K562 (cell line): ENCODE measurements at regions not wholly inside any gene's neighbourhood (a gene's known extent, or its start where the extent isn't known, plus 50 kb on each side); places are given as distances from the start of the nearest gene placed in this dataset.

ENCODE experiments used
- ATAC-seq: fragments of 200-7000 bp; cut with Tn5 transposase; 3 replicates; pipeline ENCODE4 v1.9.1; 2020; ENCODE audit warnings: moderate library complexity
- BruUV-seq: library from RNA; stranded (reverse); fragments of 400-500 nt; replicated peaks from 2 replicates; lab custom pipeline; 2021; lab: Mats Ljungman, UMichigan
- CTCF ChIA-PET: fragments of 300-600 bp; formaldehyde crosslinking; extraction: SDS; loops from one replicate; lab custom pipeline; 2021; ENCODE audit warnings: low intra/inter-chr PET ratio; lab: Yijun Ruan, JAX
- POLR2A ChIA-PET: fragments of 300-600, 350-650 bp; sonication (Branson Sonifier 250); formaldehyde crosslinking; extraction: SDS; loops from one replicate; lab custom pipeline; 2021; ENCODE audit warnings: antibody characterized with exemption, inconsistent platforms; lab: Yijun Ruan, JAX
- DNase-seq, 4 experiments: peaks; one replicate each; pipeline versions ENCODE4 v3.0.0 to v3.0.0-alpha.2; 2011 to 2018; ENCODE audit warnings: low spot score in 3 of 4, mixed read lengths in 3 of 4; ENCODE audit errors: extremely low read depth in 1 of 4
- FAIRE-seq: peaks from 2 replicates; lab custom pipeline; 2011; peaks lifted over from hg19 to GRCh38; lab: Jason Lieb, UNC
- H2AFZ ChIP-seq: 2 replicates; pipeline ENCODE4 v1.6.0; 2011; ENCODE audit warnings: low read depth, low read length, control low read depth, inconsistent platforms
- H3K27ac ChIP-seq: fragments of 200-600 bp; 3 replicates; pipeline ENCODE4 v1.8.0; 2011; ENCODE audit warnings: low read depth, mild to moderate bottlenecking, control low read depth, inconsistent platforms, low read length, moderate library complexity, mixed read lengths; ENCODE audit errors: extremely low read depth
- H3K27me3 ChIP-seq, 2 experiments: fragments of 300-600 bp in 1 of 2; 2 replicates in 1 of 2; 3 replicates in 1 of 2; pipeline versions ENCODE4 v1.6.0 to v1.8.0; 2011; ENCODE audit warnings: inconsistent platforms in 2 of 2, low read length in 2 of 2, mild to moderate bottlenecking in 1 of 2, mixed read lengths in 1 of 2, moderate library complexity in 1 of 2; ENCODE audit not compliant: control insufficient read depth in 2 of 2, insufficient read depth in 2 of 2
- H3K36me3 ChIP-seq: fragments of 300-600 bp; 3 replicates; pipeline ENCODE4 v1.8.0; 2011; ENCODE audit warnings: mild to moderate bottlenecking, low read length, inconsistent platforms; ENCODE audit not compliant: control insufficient read depth, insufficient read depth
- H3K4me1 ChIP-seq, 2 experiments: fragments of 200-600 bp in 1 of 2; replicated peaks in 1 of 2; 2 replicates in 1 of 2; 3 replicates in 1 of 2; pipeline versions ENCODE4 v1.5.1 to v1.8.0; 2011; ENCODE audit warnings: inconsistent platforms in 2 of 2, low read length in 2 of 2, mild to moderate bottlenecking in 1 of 2, mixed read lengths in 1 of 2, moderate library complexity in 1 of 2; ENCODE audit not compliant: control insufficient read depth in 2 of 2, insufficient read depth in 2 of 2
- H3K4me2 ChIP-seq: 2 replicates; pipeline ENCODE4 v1.6.1; 2011; ENCODE audit warnings: low read length, control low read depth, inconsistent platforms, mixed read lengths; ENCODE audit not compliant: insufficient read depth
- H3K4me3 ChIP-seq: fragments of 200-600 bp; sonication (generic), shearing (Covaris generic); 2 replicates; pipeline ENCODE4 v1.5.1; 2016; ENCODE audit warnings: control low read depth, inconsistent platforms
- H3K79me2 ChIP-seq: fragments of 200-600 bp; 3 replicates; pipeline ENCODE4 v1.8.0; 2011; ENCODE audit warnings: low read length, inconsistent platforms; ENCODE audit not compliant: control insufficient read depth, insufficient read depth
- H3K9ac ChIP-seq, 2 experiments: 2 replicates each; pipeline versions ENCODE4 v1.6.0 to v1.6.1; 2011; ENCODE audit warnings: low read depth in 2 of 2, low read length in 2 of 2, control low read depth in 1 of 2, inconsistent platforms in 1 of 2, mild to moderate bottlenecking in 1 of 2, mixed read lengths in 1 of 2; ENCODE audit not compliant: insufficient read depth in 1 of 2
- H3K9me1 ChIP-seq: one replicate; pipeline ENCODE4 v1.6.0; 2011; ENCODE audit warnings: inconsistent platforms, mild to moderate bottlenecking, low read length, moderate library complexity; ENCODE audit not compliant: control insufficient read depth, insufficient read depth
- H3K9me3 ChIP-seq: replicated peaks from 2 replicates; pipeline ENCODE4 v1.5.1; 2011; ENCODE audit warnings: low read depth, low read length, inconsistent platforms; ENCODE audit not compliant: control insufficient read depth, insufficient read depth
- H4K20me1 ChIP-seq: replicated peaks from 2 replicates; pipeline ENCODE4 v1.6.1; 2011; ENCODE audit warnings: low read length, inconsistent platforms, mixed read lengths; ENCODE audit not compliant: control insufficient read depth, insufficient read depth
- EZH2 ChIP-seq: IDR thresholded peaks from 2 replicates; pipeline ENCODE4 v1.6.1; 2012; ENCODE audit warnings: low read depth, mild to moderate bottlenecking, inconsistent platforms, low read length, borderline replicate concordance
- JUNB ChIP-seq: fragments of 450-650 bp; formaldehyde crosslinking; conservative IDR thresholded peaks from 2 replicates; pipeline ENCODE4 v1.4.0; 2020; ENCODE audit warnings: mild to moderate bottlenecking
- MIER1 ChIP-seq: fragments of 450-650 bp; IDR thresholded peaks from 2 replicates; pipeline ENCODE4 v1.6.1; 2016; ENCODE audit warnings: antibody characterized with exemption, mild to moderate bottlenecking, low read depth
- MYNN ChIP-seq, 2 experiments: sonication (generic); formaldehyde crosslinking in 1 of 2; IDR thresholded peaks; 2 replicates each; pipeline versions ENCODE4 v1.5.0 to v1.6.1; 2016 to 2020; ENCODE audit warnings: antibody characterized with exemption in 1 of 2, missing genetic modification reagents in 1 of 2
- NCOA2 ChIP-seq, 2 experiments: fragments of 450-650 bp; IDR thresholded peaks; 2 replicates each; pipeline ENCODE4 v1.6.1; 2018; ENCODE audit warnings: mild to moderate bottlenecking in 2 of 2, moderate library complexity in 1 of 2; ENCODE audit not compliant: partially characterized antibody in 2 of 2
- NFIC ChIP-seq: fragments of 450-650 bp; IDR thresholded peaks from 2 replicates; pipeline ENCODE4 v1.6.1; 2017; ENCODE audit warnings: mild to moderate bottlenecking, inconsistent platforms
- PCBP2 ChIP-seq: fragments of 200-400 bp; formaldehyde crosslinking; IDR thresholded peaks from 2 replicates; pipeline ENCODE4 v1.6.1; 2018; ENCODE audit warnings: low read length, low read depth, mild to moderate bottlenecking, moderate library complexity; ENCODE audit not compliant: poor library complexity, severe bottlenecking
- RBFOX2 ChIP-seq: fragments of 200-400 bp; formaldehyde crosslinking; IDR thresholded peaks from 2 replicates; pipeline ENCODE4 v1.6.1; 2017; ENCODE audit warnings: low read depth, mild to moderate bottlenecking, low read length, moderate library complexity
- ZNF444 ChIP-seq: fragments of 250-450 bp; sonication (Bioruptor Pico); IDR thresholded peaks from 2 replicates; pipeline ENCODE4 v1.4.0; 2020; ENCODE audit warnings: mild to moderate bottlenecking, moderate library complexity
- WGBS: fragments of 100-300 bp; shearing (Covaris generic); methylation state at CpG from one replicate; pipeline ENCODE4 v1.1.6; 2016; ENCODE audit warnings: low coverage, mixed read lengths; ENCODE audit not compliant: insufficient coverage; ENCODE audit errors: missing lambda C conversion rate; 5-methylcytosine and 5-hydroxymethylcytosine counted together
- in situ Hi-C: fragments of 300-500 bp; cut with MboI; formaldehyde crosslinking; loops from 4 replicates; pipeline ENCODE4 v1.15.0; 2018; ENCODE audit warnings: inconsistent platforms, mixed read lengths
- intact Hi-C: fragments of 100-400 bp; cut with micrococcal nuclease; formaldehyde crosslinking; loops from 2 replicates; pipeline ENCODE4 v1.14.2; 2022
- TF ChIP-seq, protein P1 (sequence below): sonication (generic); formaldehyde crosslinking; IDR thresholded peaks from 2 replicates; pipeline ENCODE4 v1.8.0; 2022; ENCODE audit warnings: mild to moderate bottlenecking, low read depth, missing genetic modification reagents
- TF ChIP-seq, protein P2 (sequence below): fragments of 450-650 bp; IDR thresholded peaks from 2 replicates; pipeline ENCODE4 v1.6.1; 2016
- TF ChIP-seq, protein P3 (sequence below): IDR thresholded peaks from 2 replicates; pipeline ENCODE4 v1.6.1; 2011; ENCODE audit warnings: borderline replicate concordance, low read depth, mild to moderate bottlenecking, moderate library complexity, low read length; ENCODE audit not compliant: insufficient read depth, poor library complexity, severe bottlenecking
- TF ChIP-seq, protein P4 (sequence below): fragments of 250-450 bp; sonication (Bioruptor Pico); IDR thresholded peaks from 2 replicates; pipeline ENCODE4 v1.9.0; 2021; ENCODE audit warnings: mild to moderate bottlenecking, inconsistent platforms

DNA sequence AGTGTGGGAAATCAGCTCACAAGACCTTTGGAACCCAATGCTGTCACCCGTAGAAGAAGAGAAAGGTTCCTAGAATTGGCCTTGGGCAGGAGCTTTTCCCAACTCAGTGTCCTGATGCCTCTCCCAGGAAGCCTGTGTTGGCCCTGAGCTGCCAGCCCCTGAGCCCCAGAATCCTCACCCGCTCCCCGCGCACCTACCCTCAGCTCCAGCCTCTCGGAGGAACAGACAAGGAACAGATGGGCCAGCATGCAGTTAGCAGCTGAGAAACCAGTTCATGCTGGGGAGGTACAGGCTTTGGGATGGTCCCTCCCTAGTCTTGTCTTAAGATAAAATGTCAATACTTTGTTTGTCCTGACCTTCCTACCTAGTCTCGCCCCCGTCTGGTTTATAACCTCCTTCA lies 121.9 kb upstream of the CDH4 start:
- ATAC-seq (no peak), FAIRE-seq (no peak), DNase-seq (no peak)
- H3K27me3 ChIP-seq = peaks cover 0 to 19% of the 10 kb centered on the region in 2 experiments; a peak in 2 of 5 replicates
- H3K9me1 ChIP-seq = no peaks in the 10 kb centered on the region
- H3K4me2 ChIP-seq = no peak overlapping the region
- CTCF ChIA-PET = no interaction called here
- no peaks in the 10 kb centered on the region for H4K20me1 ChIP-seq
- no TSS peak for BruUV-seq
- no peak overlapping the region for H2AFZ ChIP-seq
- intact Hi-C loops = no loop called here
- H3K79me2 ChIP-seq = no peaks in the 10 kb centered on the region
- no peak overlapping the region for H3K27ac ChIP-seq
- H3K4me3 ChIP-seq = no peak overlapping the region
- no peaks in the 10 kb centered on the region for H3K36me3 ChIP-seq
- H3K9me3 ChIP-seq = no peaks in the 10 kb centered on the region
- POLR2A ChIA-PET = interaction anchor here (1.2 kb wide), 1 partner anchor 9 kb away, joined by 3 read pairs; no protein-coding TSS in a partner anchor
- in situ Hi-C loops = no loop called here
- H3K4me1 ChIP-seq = no peaks in the 10 kb centered on the region
- no peak overlapping the region for H3K9ac ChIP-seq
- WGBS = 2% methylated on average over 7 of the region's 7 CpGs
- TF ChIP-seq RBFOX2 (no peak), MYNN (IDR thresholded peaks at IDR 0.05) (no peak), MYNN (CRISPR knock-in tag; IDR thresholded peaks at IDR 0.05) (no peak), NCOA2 (IDR thresholded peaks at IDR 0.05; ENCODE audit: partially characterized antibody in 2 of 2) (no peak), ZNF444 (CRISPR knock-in tag) (no peak), EZH2 (no peak), MIER1 (no peak), PCBP2 (no peak), JUNB (CRISPR knock-in tag) (no peak), NFIC (no peak)
- TF ChIP-seq, protein P1, sequence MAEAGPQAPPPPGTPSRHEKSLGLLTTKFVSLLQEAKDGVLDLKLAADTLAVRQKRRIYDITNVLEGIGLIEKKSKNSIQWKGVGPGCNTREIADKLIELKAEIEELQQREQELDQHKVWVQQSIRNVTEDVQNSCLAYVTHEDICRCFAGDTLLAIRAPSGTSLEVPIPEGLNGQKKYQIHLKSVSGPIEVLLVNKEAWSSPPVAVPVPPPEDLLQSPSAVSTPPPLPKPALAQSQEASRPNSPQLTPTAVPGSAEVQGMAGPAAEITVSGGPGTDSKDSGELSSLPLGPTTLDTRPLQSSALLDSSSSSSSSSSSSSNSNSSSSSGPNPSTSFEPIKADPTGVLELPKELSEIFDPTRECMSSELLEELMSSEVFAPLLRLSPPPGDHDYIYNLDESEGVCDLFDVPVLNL (CRISPR knock-in tag) = no peak
- TF ChIP-seq, protein P2, sequence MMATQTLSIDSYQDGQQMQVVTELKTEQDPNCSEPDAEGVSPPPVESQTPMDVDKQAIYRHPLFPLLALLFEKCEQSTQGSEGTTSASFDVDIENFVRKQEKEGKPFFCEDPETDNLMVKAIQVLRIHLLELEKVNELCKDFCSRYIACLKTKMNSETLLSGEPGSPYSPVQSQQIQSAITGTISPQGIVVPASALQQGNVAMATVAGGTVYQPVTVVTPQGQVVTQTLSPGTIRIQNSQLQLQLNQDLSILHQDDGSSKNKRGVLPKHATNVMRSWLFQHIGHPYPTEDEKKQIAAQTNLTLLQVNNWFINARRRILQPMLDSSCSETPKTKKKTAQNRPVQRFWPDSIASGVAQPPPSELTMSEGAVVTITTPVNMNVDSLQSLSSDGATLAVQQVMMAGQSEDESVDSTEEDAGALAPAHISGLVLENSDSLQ = no peak
- TF ChIP-seq, protein P3, sequence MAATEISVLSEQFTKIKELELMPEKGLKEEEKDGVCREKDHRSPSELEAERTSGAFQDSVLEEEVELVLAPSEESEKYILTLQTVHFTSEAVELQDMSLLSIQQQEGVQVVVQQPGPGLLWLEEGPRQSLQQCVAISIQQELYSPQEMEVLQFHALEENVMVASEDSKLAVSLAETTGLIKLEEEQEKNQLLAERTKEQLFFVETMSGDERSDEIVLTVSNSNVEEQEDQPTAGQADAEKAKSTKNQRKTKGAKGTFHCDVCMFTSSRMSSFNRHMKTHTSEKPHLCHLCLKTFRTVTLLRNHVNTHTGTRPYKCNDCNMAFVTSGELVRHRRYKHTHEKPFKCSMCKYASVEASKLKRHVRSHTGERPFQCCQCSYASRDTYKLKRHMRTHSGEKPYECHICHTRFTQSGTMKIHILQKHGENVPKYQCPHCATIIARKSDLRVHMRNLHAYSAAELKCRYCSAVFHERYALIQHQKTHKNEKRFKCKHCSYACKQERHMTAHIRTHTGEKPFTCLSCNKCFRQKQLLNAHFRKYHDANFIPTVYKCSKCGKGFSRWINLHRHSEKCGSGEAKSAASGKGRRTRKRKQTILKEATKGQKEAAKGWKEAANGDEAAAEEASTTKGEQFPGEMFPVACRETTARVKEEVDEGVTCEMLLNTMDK = no peak
- TF ChIP-seq, protein P4, sequence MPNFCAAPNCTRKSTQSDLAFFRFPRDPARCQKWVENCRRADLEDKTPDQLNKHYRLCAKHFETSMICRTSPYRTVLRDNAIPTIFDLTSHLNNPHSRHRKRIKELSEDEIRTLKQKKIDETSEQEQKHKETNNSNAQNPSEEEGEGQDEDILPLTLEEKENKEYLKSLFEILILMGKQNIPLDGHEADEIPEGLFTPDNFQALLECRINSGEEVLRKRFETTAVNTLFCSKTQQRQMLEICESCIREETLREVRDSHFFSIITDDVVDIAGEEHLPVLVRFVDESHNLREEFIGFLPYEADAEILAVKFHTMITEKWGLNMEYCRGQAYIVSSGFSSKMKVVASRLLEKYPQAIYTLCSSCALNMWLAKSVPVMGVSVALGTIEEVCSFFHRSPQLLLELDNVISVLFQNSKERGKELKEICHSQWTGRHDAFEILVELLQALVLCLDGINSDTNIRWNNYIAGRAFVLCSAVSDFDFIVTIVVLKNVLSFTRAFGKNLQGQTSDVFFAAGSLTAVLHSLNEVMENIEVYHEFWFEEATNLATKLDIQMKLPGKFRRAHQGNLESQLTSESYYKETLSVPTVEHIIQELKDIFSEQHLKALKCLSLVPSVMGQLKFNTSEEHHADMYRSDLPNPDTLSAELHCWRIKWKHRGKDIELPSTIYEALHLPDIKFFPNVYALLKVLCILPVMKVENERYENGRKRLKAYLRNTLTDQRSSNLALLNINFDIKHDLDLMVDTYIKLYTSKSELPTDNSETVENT = no peak
